HG02763 (cell line): ENCODE measurements at regions not wholly inside any gene's neighbourhood (a gene's known extent, or its start where the extent isn't known, plus 50 kb on each side); places are given as distances from the start of the nearest gene placed in this dataset.
"Not testable (repeated sequence)": the region's sequence is repeated elsewhere in the genome, so short reads cannot be mapped to it uniquely, and the experiment has no call there.

ENCODE experiments used
- ATAC-seq: cut with Tn5 transposase; IDR thresholded peaks from one replicate; pipeline ENCODE4 v1.9.1; 2021; ENCODE audit warnings: mild to moderate bottlenecking, moderate library complexity; ENCODE audit not compliant: unreplicated experiment

DNA sequence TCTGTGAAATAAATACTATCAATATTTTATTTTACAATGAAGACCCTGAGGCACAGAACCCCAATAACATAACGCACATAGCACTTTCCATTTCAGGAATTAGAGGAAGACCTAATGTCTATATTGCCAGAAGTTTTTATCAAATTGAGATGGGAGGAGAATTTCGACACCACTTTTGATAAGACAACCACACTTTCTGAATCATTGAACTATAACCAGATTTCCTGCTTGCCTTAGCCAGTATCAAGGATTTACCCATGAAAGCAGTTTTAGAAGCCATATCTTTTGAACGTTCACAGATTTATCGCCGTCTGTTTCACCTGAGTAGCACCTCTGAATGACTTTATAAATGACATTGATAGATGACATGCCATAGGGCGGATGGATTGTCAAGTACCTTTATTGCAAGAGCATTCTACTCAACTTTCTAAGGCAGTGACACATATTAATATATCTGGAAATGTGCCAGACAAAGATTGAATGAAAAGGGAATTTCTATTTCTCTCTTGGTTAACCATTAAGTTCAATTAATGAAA, 768.4 kb downstream of the LTN1 start:
- ATAC-seq: no peak

DNA sequence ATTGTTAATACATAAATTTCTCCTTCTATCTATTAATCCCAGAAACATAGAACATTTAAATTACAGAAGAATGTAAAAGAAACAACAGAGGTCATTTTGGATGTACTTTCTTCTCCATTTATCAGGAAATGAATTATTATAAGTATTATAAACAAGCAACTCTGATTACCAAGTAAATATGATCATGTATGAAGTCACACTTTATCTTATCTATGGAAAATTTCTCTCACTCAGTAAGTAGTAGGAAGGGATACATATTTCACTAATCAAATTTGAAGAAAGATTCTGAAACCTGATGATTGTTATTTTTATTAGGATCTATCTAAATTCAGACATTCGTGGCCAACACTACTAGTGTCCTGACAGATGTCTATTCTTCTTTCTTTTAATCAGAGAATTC, 770.7 kb downstream of the LTN1 start:
- ATAC-seq: no peak

DNA sequence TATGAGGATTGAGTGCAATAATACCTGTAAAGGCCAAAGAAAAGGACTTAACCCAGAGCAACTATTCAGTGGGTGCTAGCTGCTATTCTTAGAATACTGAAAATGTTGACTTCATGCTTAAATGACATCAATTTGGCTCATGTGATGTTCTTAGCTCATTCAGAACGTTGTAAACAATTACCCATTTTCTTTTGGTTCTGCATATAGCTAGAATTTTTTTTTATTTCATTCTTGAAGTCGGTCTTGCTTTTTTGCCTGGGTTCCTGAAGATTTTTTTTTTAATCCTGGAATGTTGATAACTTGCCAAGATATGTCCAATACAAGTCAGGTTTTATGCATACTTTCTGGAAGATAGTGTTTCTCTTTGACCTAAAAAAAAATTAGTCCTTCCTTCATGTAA, 772.0 kb downstream of the LTN1 start:
- ATAC-seq: no peak

DNA sequence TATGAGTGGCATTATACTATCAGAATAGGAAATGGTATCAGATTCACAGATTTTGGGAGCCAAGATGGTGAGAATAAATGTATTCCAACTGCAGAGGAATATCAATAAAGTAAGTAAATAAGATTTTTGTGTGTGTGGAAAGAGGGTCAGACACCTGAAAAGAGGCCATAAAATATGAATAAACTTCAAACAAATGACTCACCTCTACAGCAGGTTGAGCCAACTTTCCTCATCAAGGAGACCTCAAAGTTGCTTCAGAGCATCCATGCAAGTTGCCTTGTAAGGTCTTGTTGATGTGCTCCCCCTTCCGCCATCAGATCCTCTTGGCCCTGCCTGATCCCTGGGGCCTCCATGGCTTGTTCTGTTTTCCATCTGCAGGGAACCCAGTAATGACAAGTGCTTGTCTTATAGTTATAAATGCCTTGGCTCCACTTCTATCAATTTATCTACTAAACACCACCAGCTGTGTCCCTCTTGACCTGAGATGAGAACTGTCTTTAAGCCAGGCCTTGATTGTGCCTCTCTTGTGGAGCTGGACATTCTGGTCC, 775.6 kb downstream of the LTN1 start:
- no peak for ATAC-seq

DNA sequence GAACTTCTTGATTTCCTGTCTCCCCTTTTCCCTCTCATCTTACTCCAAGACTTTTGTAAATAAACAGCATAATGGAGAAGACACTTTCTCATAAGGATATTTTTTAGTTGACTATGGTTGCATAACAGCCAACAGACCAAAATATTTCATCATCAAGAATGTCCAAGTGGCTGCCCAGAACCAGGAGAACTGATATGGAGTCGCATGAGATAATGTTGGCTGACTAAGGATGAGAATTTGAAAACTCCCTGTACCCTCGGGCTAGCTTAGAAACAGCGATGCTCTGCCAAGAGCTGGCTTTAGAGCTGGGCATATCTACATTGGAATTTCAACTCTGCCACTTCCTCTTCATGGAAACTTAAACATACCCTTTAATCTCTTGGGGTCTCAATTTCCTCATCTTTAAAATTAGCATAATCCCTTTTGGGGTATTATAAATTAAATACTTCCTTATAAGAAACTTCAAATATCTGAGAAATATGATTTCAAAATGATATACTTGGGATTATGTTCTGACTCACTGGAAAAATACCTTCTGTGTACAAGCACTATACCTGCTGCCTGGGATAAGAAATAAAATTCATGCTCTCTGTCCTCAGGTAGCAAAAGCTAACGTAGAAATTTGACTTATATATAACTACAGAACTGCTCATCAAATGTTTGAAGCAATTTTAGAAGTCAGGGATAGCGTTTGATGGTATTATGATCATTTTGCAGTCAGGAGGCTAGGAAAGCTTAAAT, 777.3 kb downstream of the LTN1 start:
- no peak for ATAC-seq

DNA sequence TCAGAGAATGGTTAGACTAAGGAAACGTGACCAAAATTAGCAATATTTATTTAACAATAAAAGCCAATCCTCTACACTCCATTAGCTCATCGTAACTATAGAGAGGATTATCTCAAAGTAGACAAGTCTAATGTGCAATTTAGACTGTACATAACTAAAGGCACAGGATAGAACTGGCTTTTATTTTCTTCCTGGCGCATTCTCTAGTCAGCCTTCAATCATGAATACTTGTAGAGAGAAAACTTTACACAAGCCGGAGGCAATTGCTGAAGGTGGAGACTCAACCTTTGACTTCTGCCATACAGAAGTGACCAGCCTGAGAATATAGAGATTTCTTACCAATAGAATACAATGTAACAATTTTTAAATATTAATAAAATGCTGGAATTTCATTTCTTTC, 777.9 kb downstream of the LTN1 start:
- no peak for ATAC-seq

DNA sequence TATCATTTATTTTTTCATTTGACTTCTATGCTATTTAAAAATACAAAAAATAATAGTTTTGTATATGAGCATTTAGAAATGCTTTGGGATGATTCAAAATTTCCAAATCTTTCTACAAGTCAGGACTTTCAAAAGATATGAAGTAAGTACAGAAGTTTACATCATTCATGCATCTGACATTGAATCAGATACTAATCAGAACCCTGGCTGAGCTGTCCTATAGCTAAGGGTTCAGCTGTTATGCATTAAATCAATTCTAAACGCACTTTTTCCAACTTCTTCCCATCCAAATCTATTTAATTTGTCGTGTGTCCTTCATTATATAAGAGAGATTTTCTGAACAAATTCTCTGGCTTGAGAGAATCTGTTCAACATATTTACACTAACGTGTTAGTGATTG, 779.4 kb downstream of the LTN1 start:
- no peak for ATAC-seq

DNA sequence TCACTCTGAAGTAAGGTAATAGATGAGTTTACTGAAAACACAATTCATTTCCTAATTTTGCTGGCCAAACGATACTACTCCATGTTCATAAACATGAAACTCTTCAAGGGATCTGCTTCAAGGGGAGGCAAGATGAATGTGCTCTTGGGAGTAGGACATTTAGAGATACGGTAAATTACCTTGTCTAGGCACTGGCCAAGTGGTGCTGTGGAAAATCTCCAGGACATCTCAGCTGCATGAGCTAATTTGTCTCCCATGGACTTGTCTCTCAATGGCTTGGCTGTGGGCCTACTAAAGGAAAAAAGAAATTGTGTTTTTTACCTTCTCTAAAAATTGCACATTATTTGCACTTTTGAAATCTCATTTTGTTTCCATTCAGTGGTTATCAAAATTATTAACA, 780.6 kb downstream of the LTN1 start:
- ATAC-seq: no peak

DNA sequence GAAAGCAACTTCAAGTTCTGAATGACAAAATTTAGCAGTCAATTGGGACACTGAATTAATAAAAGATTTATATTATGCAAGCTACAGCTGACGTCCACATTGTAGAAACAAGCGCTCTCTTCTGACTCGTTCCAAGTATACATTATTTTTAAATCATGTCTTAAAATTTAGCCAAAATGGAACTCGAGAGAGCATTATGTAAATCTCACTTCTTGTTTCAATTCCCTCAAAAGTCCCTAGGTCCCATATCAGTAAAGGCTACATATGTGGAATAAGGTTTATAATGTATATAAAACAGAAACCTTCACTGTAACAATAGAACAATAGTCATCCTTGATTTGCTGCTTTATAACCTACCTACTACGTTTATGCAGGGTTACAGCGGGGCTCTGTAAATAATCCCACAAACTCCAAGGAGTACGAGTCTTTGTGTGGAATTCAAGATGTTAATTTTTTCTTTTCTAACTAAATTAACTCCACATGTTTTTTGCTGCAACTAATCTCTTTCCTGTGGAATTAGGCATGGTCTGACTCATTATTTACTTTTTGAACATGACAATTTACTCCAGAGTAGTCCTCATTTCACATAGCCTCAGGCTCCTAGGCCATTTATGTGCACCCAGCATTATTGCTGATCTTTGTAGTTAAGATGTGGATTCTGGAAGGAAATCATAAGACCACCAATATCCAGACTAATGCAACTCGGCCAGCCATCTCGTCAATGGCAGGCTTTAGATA, 785.1 kb downstream of the LTN1 start:
- ATAC-seq: no peak

DNA sequence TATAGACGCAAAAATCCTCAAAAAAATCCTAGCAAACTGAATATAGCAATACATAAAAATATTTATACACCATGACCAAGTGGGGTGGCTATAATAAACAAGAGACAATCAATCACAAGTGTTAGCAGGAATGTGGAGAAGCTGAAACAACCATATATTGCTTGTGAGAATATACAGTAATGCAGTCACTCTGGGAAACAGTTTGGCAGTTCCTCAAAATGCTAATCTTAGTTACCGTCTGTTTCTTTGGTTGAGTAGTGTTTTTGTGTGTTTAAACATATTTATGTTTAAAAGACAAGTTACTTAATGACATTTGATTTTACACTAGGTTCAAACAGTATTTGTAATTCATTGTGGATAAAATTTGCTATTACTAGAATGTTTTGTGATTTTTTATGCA, 792.0 kb downstream of the LTN1 start:
- no peak for ATAC-seq

DNA sequence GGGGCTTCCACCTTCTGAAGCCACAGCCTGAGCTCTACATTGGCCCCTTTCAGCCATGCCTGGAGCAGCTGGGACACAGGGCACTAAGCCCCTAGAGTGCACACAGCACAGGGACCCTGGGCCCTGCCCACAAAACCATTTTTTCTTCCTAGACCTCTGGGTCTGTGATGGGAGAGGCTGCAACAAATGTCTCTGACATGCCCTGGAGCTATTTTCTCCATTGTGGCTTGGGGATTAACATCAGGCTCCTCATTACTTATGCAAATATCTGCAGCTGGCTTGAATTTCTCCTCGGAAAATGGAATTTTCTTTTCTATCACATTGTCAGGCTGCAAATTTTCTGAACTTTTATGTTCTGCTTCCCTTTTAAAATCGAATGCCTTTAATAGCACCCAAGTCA, 795.7 kb downstream of the LTN1 start:
- ATAC-seq: no peak

DNA sequence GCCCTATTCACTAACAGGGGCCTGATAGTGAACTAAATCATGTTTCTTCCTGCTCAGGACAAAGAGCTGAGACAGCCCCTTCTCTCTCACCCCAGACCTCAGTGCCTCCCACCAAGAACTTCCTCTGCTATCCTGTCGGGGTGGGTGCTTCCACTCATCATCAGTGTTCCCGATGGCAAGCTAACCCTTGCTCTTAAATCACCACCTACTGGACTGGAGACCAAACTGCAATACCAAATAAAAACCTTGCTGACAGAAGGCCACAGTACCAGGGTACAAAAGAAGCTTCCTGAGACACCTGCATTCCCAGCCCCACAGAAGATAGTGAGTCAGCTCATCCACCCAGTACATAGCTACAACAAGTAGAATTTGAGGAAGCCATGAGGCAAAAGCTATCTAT, 799.5 kb downstream of the LTN1 start:
- no peak for ATAC-seq

DNA sequence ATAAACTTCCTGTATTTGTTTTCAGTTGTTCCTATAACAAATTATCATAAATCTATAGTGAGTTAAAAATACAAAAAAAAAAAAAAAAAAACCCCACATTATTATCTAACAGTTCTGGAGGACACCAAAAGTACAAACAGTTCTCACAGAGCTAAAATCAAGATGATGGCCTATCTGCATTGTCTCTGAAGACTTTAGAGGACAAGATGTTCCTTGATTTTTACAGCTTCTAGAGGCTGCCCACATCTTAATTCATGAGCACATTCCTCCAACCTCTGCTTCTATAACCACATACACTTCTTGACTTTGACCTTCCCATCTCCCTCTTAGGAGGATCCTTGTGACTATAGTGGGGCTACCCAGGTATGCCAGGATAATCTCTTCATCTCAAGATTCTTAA, 806.1 kb downstream of the LTN1 start:
- ATAC-seq: no peak

DNA sequence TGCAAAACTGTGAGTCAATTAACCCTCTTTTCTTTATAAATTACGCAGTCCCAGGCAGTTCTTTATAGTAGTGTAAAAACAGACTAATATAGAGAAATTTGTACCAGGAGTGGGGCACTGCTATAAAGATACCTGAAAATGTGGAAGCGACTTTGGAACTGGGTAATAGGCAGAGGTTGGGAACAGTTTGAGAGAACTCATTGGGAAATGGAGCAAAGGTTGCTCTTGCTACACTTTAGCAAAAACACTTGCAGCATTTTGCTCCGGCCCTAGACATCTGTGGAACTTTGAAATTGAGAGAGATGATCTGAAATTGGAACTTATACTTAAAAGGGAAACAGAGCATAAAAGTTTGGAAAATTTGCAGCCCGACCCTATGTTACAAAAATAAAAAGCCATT, 810.9 kb downstream of the LTN1 start:
- no peak for ATAC-seq

DNA sequence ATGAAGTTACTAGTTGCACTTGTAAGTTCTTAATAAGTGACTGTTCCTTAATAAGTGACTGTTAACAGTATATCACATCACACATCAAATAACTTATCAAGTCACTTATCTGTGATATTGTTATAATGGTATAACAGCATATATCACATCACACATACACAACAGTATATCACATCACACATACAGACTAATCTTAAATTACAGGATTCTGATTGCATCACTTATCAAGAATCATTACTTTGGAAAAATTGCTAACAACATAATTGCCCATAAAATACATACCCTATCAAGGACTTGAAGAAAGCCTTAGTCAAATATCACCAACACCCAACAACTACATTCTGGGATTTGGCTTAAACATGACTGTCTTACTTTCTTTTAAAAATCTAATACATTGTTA, 813.5 kb downstream of the LTN1 start:
- ATAC-seq: no peak

DNA sequence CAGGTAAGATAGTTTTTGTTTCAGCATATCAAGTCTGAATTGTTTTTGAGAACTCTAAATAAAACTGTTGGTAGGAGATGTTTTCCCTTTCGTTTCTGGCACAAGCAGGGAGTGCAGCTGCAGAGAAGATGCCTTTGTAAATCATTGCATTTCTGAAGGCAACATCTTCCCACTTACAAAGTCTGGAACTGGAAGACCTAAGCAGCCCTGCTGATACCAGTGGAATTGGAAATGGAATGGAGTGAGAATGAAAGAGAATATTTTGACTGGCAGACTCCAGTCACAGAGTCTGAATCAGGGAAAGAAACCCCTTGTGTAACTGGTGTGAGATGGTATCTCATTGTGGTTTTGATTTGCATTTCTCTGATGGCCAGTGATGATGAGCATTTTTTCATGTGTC, 815.6 kb downstream of the LTN1 start:
- ATAC-seq: no peak

DNA sequence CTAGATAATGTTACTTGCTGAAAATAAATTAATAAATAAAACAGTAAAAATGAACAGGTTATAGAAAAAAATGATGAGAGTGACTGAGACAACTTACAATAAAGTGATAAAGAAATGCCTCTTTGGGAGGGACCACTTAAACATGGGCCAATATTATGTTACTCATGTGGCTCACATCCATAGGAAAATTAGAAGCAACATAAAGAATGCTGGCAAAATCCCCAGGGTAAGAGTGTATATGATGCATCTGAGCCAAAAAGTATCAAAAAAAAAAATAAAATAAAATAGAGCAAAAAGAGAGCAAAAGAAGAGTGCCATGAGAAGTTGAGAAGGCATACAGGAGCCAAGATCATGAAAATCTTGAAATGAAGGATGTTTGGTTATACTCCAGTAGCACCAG, 818.0 kb downstream of the LTN1 start:
- no peak for ATAC-seq

DNA sequence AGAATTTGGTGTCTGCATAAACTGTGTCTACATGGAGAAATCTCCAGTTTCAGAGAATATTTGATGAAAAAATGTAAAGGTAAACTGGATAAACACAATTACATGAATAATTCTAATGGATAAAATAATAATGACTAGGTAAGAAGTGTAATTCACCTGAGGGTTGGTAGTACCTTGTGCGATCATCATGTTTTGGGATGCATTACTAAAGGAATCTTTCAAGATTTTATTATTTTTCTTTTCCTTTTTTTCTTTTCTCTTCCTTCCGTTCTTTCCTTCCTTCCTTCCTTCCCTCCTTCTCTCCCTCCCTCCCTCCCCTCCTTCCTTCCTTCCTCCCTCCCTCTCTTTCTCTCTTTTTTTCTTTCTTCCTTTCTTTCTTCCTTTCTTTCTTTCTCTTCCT, 818.7 kb downstream of the LTN1 start:
- no peak for ATAC-seq

DNA sequence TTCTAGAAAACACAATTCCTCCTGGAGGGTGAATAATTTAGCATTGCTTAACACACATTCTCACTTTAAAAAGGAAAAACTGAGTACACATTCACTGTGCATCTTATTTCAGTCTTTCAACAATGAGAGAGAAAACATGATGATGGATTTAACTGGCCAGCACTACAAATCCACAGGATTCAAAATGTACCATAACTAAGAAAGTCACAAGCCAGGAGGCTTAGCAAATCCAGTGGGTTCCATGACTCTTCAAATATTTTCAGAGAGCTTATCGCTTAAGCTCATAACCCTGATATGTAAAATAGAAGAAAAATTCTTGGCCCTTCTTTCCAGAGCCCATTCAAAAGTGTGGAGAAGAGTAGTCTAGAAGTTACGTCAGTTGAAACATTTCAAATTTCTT, 820.3 kb downstream of the LTN1 start:
- no peak for ATAC-seq

DNA sequence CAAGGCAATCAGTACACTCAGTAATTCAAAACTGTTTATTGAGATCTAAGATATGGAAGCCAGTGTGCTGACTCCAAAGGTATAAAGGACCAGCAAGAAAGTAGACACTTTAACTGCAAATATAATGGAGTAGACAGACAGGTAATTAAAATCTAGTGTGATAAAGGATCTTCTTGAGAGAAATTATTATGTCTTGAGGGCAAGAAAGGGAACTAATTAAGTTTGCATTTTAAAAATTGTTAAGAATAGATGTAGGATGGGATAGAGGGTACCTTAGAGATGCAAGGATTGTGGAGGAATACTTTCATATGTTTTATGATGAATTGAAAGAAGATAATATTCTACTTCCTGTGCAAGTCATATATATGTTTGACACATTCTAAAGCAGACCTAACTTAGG, 825.3 kb downstream of the LTN1 start:
- no peak for ATAC-seq

DNA sequence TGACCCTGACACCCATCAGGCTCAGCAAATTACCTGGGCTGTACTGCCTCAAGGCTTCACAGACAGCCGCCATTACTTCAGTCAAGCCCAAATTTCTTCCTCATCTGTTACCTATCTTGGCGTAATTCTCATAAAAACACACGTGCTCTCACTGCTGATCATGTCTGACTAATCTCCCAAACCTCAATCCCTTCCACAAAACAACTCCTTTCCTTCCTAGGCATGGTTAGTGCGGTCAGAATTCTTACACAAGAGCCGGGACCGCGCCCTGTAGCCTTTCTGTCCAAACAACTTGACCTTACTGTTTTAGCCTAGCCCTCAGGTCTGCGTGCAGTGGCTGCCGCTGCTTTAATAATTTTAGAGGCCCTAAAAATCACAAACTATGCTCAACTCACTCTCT, 828.2 kb downstream of the LTN1 start:
- not testable (repeated sequence) for ATAC-seq

DNA sequence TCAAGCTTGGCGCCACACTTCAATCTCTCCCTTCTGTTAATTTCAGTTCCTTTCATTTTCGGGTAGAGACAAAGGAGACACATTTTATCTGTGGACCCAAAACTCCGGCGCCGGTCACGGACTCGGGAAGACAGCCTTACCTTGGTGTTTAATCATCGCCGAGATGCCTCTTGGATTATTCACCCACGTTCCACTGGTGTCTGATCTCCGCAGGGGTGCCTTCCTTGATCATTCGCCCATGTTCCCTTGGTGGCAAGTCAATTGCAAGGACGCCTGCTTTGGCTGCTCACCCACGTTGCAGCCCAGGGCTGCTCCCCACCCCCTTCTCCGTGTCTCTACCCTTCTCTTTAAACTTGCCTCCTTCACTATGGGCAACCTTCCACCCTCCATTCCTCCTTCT, 830.6 kb downstream of the LTN1 start:
- ATAC-seq: not testable (repeated sequence)
